Gastroesophageal sphincter (tissue), 4 donors: ENCODE measurements at regions not wholly inside any gene's neighbourhood (a gene's known extent, or its start where the extent isn't known, plus 50 kb on each side); places are given as distances from the start of the nearest gene placed in this dataset.

Experiments
- ATAC-seq: fragments of 150-250 bp; one replicate; pipeline ENCODE4 v1.9.1; 2016; ENCODE audit warnings: mild to moderate bottlenecking, moderate library complexity
- H3K27ac ChIP-seq, 4 donors: fragments of 200-600 bp; sonication (generic) in 3 of 4; 1 replicate in 3 of 4; 2 replicates in 1 of 4; pipeline ENCODE4 v1.5.1; 2016 to 2019
- H3K27me3 ChIP-seq: fragments of 200-600 bp; sonication (generic); one replicate; pipeline ENCODE4 v1.5.1; 2019
- H3K36me3 ChIP-seq, 2 donors: fragments of 200-600 bp; sonication (generic); one replicate each; pipeline ENCODE4 v1.5.1; 2019; ENCODE audit warnings: control low read depth in 1 of 2
- H3K4me1 ChIP-seq, 3 donors: fragments of 200-600 bp; sonication (generic); 1 replicate in 2 of 3; 2 replicates in 1 of 3; pipeline ENCODE4 v1.5.1; 2016 to 2019; ENCODE audit warnings: control low read depth in 2 of 3
- H3K4me3 ChIP-seq, 2 donors: fragments of 200-600 bp; sonication (generic); one replicate each; pipeline ENCODE4 v1.5.1; 2019; ENCODE audit warnings: mild to moderate bottlenecking in 1 of 2, moderate library complexity in 1 of 2
- H3K9me3 ChIP-seq, 3 donors: fragments of 200-600 bp; sonication (generic); one replicate each; pipeline ENCODE4 v1.5.1; 2017 to 2019; ENCODE audit warnings: control low read depth in 2 of 3
- EP300 ChIP-seq: sonication (generic); formaldehyde crosslinking; IDR thresholded peaks from one replicate; pipeline ENCODE4 v1.6.1; 2017; ENCODE audit warnings: antibody characterized with exemption, mild to moderate bottlenecking
- POLR2A ChIP-seq, 2 donors: fragments of 450-650 bp; IDR thresholded peaks; one replicate each; pipeline ENCODE4 v1.6.1; 2017; ENCODE audit warnings: antibody characterized with exemption in 2 of 2, mild to moderate bottlenecking in 2 of 2, moderate library complexity in 1 of 2
- POLR2AphosphoS5 ChIP-seq: sonication (generic); formaldehyde crosslinking; IDR thresholded peaks from one replicate; pipeline ENCODE4 v1.6.1; 2017; ENCODE audit warnings: antibody characterized with exemption
- WGBS, 2 donors: methylation state at CpG; one replicate each; pipeline ENCODE4 v1.1.5; 2018; ENCODE audit warnings: low coverage in 1 of 2; 5-methylcytosine and 5-hydroxymethylcytosine counted together
- TF ChIP-seq, protein P1 (sequence below), 4 experiments: fragments of 200-600 bp in 2 of 4; fragments of 450-650 bp in 2 of 4; sonication (generic) in 1 of 4; IDR thresholded peaks; one replicate each; pipeline ENCODE4 v1.5.1; 2017 to 2019; ENCODE audit warnings: antibody characterized with exemption in 4 of 4, mild to moderate bottlenecking in 2 of 4, moderate library complexity in 2 of 4

DNA sequence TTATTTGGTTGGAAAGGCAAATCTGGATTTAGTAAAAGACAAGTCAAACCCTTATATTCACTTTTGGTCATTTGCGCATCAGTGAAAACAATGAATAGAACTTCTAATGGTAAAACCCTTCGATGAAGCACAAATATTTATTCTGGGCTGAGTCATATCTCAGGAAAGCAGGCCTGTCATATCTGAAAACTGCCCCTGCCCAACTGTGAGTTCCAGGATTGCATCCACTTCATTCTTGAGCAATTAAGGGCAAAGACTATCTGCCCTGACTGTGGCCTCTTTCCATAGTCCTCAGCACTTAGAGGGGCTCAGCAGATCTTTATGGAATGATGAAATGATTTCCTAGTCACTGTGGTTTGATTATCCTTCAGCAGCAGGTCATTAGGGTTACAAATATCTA is 795.2 kb upstream of the ID2 start:
- no peak for ATAC-seq
- WGBS, 2 donors = 69 to 75% methylated on average over 2 of the region's 2 CpGs
- TF ChIP-seq, protein P1, sequence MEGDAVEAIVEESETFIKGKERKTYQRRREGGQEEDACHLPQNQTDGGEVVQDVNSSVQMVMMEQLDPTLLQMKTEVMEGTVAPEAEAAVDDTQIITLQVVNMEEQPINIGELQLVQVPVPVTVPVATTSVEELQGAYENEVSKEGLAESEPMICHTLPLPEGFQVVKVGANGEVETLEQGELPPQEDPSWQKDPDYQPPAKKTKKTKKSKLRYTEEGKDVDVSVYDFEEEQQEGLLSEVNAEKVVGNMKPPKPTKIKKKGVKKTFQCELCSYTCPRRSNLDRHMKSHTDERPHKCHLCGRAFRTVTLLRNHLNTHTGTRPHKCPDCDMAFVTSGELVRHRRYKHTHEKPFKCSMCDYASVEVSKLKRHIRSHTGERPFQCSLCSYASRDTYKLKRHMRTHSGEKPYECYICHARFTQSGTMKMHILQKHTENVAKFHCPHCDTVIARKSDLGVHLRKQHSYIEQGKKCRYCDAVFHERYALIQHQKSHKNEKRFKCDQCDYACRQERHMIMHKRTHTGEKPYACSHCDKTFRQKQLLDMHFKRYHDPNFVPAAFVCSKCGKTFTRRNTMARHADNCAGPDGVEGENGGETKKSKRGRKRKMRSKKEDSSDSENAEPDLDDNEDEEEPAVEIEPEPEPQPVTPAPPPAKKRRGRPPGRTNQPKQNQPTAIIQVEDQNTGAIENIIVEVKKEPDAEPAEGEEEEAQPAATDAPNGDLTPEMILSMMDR (IDR thresholded peaks at IDR 0.05) = no peak
- TF ChIP-seq POLR2A (IDR thresholded peaks at IDR 0.05) (no peak), EP300 (no peak), POLR2AphosphoS5 (no peak)
- no peak overlapping the region for H3K27ac ChIP-seq
- H3K4me3 ChIP-seq = no peak overlapping the region
- no peaks in the 10 kb centered on the region for H3K36me3 ChIP-seq
- peaks cover 0 to 5% (median 0%) of the 10 kb centered on the region in 3 donors for H3K9me3 ChIP-seq
- H3K27me3 ChIP-seq = no peaks in the 10 kb centered on the region
- H3K4me1 ChIP-seq = no peaks in the 10 kb centered on the region

DNA sequence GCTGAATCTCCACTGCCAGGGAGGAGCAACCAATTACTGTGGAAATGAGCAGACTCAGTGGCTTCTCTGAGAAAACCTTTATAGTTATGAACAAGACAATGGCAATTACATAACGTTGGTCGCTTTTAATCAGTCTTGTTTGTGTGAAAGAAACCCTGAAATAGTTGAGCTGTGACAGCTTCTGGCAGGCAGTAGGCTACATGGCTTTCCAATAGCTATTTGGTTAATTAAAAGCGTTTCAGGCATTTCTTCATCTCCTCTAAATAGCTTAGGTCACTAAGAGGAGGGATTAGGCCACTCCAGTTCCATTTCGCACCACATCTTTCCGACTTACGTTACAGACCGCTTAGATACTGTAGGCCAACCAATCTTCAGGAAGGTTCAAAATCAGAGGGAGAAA is 794.4 kb upstream of the ID2 start:
- Histone ChIP-seq H3K9me3 (peaks cover 0 to 5% (median 0%) of the 10 kb centered on the region in 3 donors), H3K36me3 (no peaks in the 10 kb centered on the region), H3K27me3 (no peaks in the 10 kb centered on the region), H3K27ac (no peak overlapping the region), H3K4me1 (no peaks in the 10 kb centered on the region), H3K4me3 (no peak overlapping the region)
- 92% methylated on average over 7 of the region's 7 CpGs for WGBS, 2 donors
- ATAC-seq = no peak
- TF ChIP-seq POLR2AphosphoS5 (no peak), EP300 (no peak), POLR2A (IDR thresholded peaks at IDR 0.05) (no peak)
- TF ChIP-seq, protein P1 (IDR thresholded peaks at IDR 0.05) = no peak

DNA sequence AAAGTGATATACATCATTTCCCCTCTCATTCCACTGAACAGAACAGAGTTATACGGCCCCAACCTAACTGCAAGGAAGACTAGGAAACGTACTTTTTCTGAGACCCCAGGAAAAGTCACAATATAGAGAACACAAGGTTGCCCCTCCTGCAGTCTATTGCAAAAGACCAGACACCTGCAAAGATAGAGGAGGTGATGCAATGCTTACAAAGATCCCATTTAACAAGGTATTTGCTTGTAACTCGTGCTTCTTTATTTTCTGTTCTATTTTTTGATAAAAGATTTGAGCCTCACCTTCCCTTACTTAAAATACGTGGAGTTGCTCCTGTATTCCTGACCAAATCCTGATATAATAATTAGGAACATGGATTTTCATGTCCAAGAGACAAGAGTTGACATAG is 793.0 kb upstream of the ID2 start:
- H3K36me3 ChIP-seq = no peaks in the 10 kb centered on the region
- 83 to 86% methylated on average over 1 to 4 of the region's 4 CpGs for WGBS, 2 donors
- TF ChIP-seq, protein P1 (IDR thresholded peaks at IDR 0.05) = no peak
- TF ChIP-seq POLR2AphosphoS5 (no peak), EP300 (no peak), POLR2A (IDR thresholded peaks at IDR 0.05) (no peak)
- no peaks in the 10 kb centered on the region for H3K27me3 ChIP-seq
- no peaks in the 10 kb centered on the region for H3K4me1 ChIP-seq
- no peak overlapping the region for H3K4me3 ChIP-seq
- peaks cover 0 to 5% (median 0%) of the 10 kb centered on the region in 3 donors for H3K9me3 ChIP-seq
- ATAC-seq = no peak
- no peak overlapping the region for H3K27ac ChIP-seq

- no peak overlapping the region for H3K27ac ChIP-seq
- no peak overlapping the region for H3K4me3 ChIP-seq
- no peak for TF ChIP-seq POLR2A (IDR thresholded peaks at IDR 0.05)
- TF ChIP-seq POLR2AphosphoS5 = no peak
- TF ChIP-seq, protein P1 (IDR thresholded peaks at IDR 0.05) = no peak
- TF ChIP-seq EP300 = no peak
- no peaks in the 10 kb centered on the region for H3K4me1 ChIP-seq
- ATAC-seq = no peak
- H3K27me3 ChIP-seq = no peaks in the 10 kb centered on the region
- no peaks in the 10 kb centered on the region for H3K36me3 ChIP-seq
- peaks cover 0 to 5% (median 0%) of the 10 kb centered on the region in 3 donors for H3K9me3 ChIP-seq
- whole genome bisulfite sequencing, 2 donors = 75 to 88% methylated on average over 2 of the region's 2 CpGs
Observed at GRCh38 chr2:7891312-7891711, 790.5 kb upstream of the ID2 start.

DNA sequence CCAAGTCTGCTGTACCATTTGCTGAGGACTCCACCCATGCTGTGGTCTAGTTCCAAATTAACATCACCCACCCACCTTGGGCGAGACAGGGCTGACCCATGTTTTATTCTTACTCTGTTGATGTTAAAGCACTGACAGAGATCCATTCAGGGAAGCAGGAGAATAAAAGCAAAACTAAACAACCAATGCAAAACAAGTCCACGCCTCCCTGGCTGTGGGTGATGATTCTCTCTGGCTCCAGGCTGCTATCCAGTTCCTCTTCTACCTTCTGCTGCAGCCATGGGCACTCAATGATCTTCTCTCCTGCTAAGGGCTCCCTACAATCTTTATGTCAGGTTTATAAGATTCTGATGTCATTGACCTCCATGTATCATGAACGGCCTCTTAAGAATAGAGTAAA is 786.6 kb upstream of the ID2 start:
- H3K27ac ChIP-seq = no peak overlapping the region
- H3K9me3 ChIP-seq = peaks cover 0 to 5% (median 0%) of the 10 kb centered on the region in 3 donors
- TF ChIP-seq EP300 (no peak), POLR2AphosphoS5 (no peak), POLR2A (IDR thresholded peaks at IDR 0.05) (no peak)
- TF ChIP-seq, protein P1 (IDR thresholded peaks at IDR 0.05) = no peak
- H3K4me3 ChIP-seq = no peak overlapping the region
- WGBS, 2 donors = 65 to 93% methylated on average over 2 to 3 of the region's 3 CpGs
- no peaks in the 10 kb centered on the region for H3K4me1 ChIP-seq
- no peaks in the 10 kb centered on the region for H3K36me3 ChIP-seq
- ATAC-seq = no peak
- H3K27me3 ChIP-seq = no peaks in the 10 kb centered on the region
